HS-5 (cell line): ENCODE measurements at regions not wholly inside any gene's neighbourhood (a gene's known extent, or its start where the extent isn't known, plus 50 kb on each side); places are given as distances from the start of the nearest gene placed in this dataset.
"Not testable (repeated sequence)": the region's sequence is repeated elsewhere in the genome, so short reads cannot be mapped to it uniquely, and the experiment has no call there.

Experiments
- DNase-seq: peaks from one replicate; pipeline ENCODE4 v3.0.0-alpha.2; 2012; ENCODE audit warnings: low read depth

DNA sequence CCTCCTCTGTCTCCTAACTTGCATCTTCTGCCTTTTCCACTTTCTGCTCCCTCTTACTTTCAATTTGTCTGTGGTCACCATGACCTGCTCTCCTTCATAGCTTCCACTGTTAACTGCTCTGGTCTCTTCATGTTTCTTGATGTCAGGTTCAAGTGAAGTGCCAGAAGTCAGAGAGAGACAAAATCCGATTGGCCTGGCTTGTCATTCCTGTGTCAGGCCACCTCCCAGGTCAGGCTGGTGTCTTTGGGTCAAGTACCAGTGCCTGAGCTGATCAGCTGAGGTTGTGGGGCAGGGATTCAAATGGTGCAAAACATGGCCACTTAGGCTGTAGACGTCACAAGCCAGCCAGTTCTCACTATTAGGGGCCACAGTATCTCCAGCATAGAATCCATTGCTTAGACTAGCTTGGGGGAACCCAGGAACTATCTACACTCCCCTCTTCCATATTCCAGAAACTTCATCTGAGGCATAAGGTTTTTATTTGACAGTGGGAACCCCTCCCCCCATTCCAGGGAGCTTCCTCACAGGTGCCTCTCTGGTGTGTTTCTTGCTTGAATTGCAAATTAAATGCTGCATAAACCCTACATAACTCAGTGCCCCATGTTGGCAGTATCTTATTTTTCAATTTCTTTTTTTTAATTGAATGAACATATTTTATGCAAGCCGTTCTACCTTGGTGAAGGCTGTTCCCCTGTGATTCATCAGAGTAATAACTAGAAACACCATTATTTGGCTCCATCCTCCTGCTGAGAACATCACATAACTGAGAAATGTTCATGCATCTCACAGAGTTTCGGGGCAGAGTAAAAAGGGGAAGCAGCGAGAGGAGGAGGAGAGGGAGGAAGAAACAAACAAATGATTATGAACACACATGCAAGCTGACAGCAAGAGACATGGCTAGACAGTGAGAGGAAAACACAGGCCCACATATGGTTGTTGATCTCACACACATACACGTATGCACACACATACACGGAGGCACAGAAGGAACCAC is 175.8 kb downstream of the TLE3 start:
- DNase-seq: no peak

DNA sequence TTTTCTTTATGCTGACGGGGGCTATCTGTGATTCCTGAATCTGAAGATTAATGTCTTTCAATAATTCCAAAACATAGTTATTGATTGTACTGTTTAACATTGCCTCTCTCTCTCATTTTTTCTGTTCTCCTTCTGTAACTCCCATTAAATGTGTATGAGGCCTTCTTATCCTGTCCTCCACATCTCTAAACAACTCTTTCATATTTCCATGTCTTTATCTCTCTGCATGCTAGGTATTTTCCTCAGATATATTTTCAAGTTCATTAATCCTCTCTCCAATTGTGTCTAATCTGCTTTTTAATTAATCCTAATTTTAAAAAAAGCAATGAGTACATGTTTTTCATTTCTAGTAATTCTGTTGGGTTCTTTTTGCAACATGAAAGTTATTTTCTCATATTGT is 173.2 kb downstream of the TLE3 start:
- no peak for DNase-seq

DNA sequence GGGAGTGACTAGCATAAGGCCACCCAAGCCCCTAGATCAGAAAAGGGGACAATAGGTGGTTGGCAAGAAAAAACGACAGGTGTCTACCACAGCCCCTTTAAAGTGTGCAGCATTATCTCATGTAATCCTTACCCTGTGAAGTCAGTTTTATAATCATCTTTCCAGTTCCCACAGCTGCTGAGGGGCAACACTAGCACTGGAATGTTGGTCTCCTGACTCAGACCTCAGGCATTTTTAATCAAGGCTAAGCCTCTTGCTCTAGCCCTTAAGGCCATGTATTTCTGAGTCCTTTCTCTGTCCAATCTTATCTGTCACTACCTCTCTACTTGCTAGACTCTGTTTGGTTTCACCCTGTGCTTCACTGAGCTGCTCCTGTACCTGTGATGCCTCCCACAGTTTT is 171.7 kb downstream of the TLE3 start:
- no peak for DNase-seq

DNA sequence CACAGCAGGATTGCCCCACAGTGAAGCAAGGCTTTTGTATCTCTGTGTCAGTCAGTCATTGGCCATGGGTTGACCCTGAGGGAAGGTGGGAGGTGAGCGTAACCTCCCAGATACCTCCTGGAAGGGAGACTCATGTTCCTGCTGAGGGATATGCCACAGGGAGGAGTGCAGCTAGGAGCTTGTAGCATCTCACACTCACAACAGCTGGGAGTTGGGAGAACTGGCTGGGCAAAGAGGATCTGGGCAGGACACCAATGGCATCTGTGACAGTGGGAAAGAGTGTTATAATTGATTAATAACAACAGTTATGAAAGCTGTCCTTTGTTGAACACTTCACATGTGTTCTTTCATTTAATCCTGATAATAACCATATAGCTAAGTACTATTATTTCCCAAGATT is 171.0 kb downstream of the TLE3 start:
- no peak for DNase-seq

DNA sequence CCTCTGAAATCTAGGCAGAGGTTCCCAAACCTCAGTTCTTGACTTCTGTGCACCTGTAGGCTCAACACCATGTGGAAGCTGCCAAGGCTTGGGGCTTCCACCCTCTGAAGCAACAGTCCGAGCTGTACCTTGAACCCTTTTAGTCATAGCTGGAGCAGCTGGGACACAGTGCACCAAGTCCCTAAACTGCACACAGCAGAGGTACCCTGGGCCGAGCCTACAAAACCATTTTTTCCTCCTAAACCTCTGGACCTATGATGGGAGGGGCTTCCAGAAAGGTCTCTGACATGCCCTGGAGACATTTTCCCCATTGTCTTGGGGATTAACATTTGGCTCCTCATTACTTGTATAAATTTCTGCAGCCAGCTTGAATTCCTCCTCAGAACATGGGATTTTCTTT is 168.8 kb downstream of the TLE3 start:
- DNase-seq: not testable (repeated sequence)

DNA sequence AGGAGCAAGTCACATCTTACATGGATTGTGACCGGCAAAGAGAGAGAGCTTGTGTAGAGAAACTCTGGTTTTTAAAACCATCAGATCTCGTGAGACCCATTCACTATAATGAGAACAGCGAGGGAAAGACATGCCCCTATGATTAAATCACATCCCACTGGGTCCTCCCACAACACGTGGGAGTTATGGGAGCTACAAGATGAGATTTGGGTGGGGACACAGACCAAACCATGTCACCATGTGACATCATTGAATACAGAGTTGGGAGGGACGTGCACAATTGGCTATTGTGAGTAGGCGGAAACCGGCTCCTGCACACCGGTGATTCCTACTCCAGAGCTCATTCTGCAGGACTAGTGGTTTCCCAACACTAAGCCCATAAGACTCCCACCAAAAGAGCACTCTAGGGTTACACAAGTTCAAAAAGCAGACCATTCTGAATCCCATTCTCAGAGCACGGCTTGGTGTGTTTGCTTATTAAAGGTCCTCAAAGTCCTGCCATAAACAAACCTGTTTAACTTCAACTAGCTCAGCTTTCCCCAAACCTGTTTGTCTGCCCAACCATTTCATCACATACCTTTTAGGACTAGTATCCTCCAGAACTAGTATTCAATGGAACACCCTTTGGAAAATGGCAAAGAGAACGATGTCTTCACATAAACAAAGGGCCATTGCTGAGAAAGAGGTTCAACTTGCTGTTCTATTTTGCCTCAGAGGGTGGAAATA is 167.6 kb downstream of the TLE3 start:
- DNase-seq: no peak

DNA sequence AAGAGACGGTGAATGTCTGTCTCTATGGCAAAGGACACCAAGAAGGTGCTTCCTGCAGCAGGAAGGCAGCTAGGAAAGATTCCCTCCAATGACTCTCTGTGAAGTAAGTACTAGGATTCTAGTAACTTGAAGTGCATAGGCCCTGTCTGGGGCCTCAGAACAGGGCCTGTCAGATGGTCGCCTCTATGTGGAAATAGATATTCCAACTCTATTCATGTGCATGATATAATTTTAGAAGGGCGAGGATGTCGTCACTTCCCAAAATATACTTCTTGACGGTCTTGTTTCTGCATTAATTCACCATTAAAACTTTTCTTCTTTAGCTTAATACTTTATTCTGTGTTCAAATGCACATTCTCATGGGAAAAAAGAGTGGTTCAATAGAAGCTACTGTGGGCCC is 167.0 kb downstream of the TLE3 start:
- DNase-seq: no peak

DNA sequence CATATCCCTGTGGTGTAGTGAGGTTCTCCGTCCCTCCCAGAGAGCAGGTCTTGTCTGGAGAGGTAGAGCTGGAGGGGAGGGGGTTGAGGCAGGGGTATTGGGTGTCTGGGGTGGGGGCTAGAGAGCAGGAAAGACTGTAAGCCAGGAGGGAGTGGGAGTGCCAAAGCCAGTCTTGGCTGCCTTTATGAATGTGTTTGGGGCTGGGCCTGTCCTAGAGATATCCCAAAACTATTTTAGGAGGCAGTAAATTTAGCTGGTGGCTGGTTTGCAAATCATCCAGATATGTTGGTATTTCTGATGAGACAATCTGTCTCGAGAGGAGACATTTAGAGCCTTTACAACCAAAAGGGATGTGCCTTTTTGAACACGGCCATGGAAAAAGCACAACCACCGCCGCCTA is 166.6 kb downstream of the TLE3 start:
- DNase-seq: no peak

DNA sequence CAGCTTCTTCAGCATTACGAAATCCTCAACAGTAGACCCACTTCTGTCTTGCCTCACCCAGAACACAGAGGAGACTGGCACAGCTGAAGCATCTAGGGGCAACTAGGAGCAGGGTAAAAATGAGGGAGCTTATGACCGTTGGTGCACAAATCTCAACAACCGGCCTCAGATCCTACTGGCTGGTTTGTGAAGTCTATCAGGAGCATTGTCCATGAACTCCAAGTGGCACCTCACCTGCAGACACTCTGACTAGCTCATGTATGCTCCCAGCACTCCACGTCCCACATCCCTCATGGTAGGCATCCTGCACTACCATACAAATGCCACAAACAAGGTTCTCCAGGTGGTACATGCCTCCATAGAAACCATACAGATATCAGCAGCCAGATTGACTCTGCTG is 163.1 kb downstream of the TLE3 start:
- DNase-seq: no peak

DNA sequence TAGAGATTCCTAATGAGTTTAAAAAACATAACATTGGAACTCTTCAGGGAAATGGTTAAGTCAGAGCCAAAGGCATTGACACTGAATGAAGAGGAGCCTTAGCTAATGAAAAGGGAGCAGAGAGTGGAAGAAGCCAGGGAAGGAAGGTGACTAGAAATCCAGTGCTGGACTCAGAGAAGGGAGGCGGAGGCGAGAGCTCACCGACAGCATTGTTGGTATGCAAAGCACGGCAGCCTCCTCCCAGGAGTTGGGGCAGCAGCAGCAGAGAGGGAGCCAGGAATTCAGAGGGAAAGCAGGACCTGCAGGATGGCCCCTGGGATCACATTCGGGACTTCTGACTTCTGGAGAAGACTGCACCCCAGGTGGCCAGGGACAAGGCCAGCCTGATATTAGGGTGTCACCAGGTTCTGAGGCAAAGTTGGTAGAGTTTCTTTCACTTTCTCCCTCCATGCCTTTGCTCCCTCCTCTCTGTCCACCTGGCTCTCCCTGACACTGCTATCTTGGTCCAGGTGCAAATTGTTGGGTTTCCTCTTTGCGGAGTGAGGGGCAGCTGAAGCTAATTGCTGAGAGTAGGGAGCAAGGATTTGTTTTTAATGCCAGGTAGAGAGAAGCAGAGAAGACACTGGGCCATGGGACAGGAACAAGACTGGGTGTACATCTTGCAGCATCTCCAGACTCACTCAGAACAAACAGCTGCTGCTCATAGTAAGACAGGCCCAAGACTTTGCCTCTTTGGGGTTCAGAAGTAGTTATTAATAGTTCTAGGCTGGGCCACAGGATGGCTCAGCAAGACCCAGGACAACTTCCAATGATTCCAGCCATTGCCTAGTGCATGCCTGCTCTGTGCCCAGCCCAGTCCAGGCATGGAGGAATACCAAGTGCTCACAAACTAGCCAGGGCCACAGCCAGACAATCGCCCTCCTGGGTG is 157.9 kb downstream of the TLE3 start:
- no peak for DNase-seq

DNA sequence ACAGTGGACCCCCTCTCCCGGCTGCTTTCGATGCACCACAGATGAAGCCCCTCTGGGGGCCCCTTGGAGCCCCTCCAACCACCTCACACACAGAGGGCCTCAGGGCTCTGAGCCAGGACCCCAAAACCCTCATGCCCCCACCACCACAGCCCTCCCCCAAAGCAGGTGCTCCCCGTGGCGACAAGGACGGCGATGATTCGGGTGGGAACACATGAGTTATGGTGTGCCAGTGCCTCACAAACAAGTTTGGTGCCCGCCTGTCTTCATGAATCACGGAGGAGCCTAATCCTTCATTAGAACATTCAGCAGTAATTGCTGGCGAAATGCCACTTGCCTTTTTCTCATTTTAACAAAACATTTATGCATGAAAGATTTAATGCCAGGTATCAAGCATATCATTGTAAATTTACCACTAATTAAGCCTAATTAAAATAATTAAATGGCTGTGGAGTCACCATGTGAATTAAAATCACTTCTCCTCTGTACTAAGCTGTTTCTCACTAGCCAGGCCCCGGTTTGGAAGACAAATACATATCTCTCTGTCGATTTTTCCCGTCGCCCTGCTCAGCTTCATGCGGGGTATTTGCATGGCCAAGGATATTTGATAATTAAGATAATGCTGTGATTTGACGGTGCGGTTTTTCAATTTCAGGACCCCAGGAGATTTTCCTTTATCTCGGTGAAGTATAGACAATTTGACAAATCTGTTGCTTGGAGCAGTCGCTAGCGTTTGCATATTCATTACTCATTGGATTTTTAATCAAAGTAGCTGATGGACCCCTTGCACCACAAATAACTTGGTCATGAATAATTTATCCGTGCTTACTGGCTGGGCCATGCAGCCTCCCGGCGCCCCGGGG is 157.0 kb downstream of the TLE3 start:
- no peak for DNase-seq

DNA sequence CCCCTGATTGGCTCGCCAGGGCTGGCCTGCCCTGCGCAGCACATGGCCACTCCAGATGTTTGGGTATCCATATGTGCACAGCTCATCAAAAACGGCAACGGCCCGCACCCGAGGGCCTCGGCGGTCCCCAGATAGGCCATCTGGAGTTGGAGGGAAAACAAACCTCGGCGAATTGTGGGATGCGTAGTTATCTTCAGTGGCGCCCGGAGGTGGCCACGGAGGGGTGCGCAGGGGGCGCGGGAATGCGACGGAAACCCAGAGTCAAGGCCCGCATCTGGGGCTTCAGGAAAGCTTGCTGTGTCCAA is 156.5 kb downstream of the TLE3 start:
- no peak for DNase-seq

DNA sequence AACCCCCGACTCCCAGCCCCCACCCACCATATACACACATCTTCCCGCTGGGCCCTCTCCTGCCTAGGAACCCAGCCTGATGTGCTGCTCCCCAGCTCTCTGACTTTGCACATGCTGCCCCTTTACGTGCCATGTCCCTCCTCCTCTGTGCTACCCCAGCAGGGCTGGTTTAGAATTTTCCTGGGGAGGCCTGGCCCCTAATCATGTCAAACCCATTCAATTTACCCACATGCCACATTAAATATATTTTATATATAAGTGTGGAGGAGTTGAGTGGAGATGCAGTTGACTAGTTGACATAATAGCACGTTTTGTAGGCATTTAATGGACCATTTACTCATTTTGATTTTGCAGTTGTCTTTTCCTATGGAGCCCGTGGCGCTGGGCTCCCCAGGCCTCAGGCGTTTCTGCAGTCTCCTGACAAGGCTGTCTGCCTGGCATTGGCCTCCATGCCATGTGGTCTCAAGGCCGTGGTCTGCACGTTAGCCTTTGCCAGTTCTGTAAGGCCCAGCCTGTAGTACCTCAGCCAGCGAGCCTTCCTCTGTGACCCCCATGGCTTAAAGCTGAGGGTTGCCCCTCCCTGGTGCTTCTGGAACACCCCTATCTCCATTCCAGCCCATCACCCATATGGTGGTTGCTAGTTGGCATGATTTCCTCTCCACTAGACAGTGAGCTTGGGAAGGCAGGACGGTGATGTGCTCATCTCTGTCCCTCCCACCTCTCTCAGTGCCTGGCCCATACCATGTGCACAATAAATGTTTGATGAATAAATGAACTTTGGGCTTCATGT is 155.8 kb downstream of the TLE3 start:
- no peak for DNase-seq

DNA sequence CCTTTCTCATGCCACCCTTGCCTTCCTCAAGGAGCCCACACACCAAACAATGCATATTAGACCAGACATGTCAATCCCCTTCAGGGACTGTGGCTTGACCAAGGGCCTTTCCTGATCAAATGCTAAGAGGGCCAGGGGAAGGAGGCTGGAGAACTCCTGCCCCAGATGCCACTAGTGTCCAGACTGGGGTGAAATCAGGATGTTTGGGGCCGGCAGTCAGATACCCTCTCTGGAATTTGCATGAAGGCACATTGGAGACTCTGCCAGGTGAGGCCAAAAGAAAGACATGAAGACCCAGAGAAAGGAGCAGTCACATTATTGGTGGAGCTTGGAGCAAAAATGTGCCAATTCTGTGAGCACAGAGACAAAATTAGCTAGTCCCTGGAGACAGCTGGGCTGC is 154.1 kb downstream of the TLE3 start:
- no peak for DNase-seq

DNA sequence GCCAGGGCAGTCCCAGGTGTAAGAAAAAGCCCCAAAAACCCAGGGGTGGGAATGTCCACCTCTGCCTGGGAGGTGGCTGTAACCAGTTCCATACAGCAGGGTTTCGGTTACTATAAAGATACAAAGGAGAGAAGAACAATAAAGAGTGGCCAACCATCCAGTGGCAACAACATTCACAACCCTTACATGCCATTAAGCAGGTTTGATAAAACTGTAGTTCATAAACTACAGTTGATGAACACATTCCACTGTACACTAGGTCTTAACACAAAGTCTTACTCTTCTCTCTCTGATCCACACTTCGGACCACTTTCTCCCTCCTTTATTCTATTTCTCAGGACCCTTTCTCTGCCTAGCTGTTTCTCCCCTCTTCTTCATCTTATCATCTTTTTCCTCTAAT is 152.0 kb downstream of the TLE3 start:
- DNase-seq: no peak

DNA sequence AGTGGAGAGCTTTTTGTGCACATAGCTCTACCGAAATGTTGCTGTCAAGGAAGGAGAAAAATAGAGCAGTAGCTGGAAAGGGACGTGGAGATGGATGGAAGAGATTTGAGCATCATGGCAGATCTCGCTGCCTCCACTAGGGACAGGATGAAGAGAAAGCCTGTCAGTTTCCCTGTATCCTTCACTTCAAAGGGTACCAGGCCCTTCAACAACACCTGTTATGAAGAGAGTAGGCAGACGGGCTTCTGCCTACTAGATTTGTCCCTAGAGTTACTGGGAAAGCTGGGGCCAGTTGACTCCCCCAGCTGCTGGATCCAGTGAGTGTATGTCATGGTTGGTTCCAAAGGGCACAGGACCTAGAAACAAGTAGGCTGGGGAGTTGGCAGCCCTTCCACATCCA is 150.8 kb downstream of the TLE3 start:
- no peak for DNase-seq

DNA sequence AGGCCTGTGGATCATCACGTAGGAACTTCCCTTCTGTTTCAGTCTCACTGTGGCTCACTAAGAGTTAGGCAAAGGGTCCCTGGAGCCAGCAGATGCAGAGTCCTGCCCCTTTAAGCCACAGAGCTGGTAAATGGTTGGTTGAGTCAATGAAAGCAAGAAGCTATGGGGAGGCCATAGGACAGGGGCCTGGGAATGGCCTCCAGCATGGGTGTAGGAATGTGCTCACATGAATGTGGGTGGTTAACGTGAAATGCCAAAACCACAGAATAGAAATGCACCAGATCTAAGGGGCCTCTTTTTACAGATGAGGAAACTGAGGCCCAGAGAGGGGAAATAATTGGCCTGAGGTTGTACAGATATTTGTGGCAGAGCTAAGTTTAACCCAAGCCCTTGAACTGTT is 150.3 kb downstream of the TLE3 start:
- no peak for DNase-seq

DNA sequence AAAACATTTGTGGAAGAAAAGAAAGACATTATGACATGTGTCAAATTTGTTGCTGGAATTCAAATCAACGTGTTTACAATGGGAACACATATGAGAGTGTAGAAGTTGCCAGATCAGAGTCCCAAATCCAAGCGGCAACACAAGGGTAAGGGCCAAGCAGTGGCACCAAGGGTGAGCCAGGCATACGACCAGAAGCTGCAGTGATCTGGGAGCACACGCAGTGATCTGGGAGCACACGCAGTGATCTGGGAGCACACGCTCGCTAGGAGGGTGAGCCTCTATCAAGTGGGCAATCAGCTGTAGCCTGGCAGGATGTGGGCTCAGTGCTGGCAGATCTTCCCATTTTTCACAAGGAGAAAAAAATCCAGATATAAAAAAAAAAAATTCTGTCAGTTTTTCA is 148.2 kb downstream of the TLE3 start:
- DNase-seq: no peak

DNA sequence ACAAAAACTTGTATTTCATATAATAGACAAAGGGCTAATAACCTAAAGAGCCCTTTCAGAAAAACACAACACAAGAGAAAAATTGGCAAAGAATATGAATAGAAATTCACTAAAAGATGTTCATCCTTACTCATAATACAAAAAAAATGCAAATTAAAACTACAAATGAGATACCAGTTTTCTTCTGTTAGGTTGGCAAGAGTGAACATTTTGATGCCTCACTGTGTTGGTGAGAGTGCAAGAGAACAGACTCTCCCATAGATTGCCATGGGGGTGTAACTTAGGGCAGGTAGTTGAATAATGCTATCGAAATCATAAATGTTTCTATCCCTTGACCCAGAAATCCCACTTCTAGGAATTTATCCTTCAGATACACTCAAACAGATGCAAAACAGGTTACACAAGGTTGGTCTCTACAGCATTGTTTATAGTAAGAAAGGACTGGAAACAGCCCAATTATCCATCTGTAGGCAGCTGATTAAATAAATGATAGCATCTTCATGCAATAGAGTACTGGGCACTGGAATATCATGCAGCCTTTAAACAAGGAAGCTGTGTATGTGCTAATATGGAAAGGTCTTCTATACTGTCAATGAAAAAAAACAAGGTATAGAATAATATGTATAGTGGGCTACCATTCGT is 146.3 kb downstream of the TLE3 start:
- DNase-seq: no peak

DNA sequence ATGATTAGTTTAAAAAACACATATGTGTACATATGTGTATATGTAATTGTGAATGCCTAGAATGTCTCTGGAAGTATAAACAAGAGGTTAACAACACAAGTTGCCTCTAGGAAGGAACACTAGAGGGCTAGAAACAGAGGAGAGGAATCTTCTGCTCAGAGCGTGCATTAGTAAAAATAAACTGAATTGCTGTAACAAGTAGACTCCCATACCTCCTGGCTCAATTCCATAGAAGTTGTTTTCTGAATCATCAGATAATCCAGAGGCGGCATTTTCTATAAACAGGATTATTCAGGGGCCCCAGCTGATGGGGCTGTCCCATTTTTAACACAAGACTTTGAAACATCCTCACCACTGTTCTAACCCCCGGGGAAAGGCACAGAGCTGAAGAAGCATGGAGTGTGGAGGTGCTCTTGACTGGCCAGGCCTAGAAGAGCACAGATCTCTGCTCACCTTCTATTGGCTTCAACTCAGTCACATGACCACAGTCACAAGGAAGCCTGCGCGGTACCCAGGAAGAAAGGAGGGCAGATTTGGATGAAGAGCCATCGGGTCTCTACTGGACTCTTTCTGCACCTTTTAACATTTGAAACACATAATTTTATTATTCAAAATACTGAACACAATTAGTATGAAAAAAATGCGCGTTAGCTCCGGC is 145.7 kb downstream of the TLE3 start:
- DNase-seq: no peak
